Globus pallidus (tissue), 1 donor: ENCODE measurements at regions not wholly inside any gene's neighbourhood (a gene's known extent, or its start where the extent isn't known, plus 50 kb on each side); places are given as distances from the start of the nearest gene placed in this dataset.

Experiments used
- DNase-seq: peaks from one replicate; pipeline ENCODE4 v3.0.0-alpha.2; 2015; ENCODE audit warnings: low spot score

DNA sequence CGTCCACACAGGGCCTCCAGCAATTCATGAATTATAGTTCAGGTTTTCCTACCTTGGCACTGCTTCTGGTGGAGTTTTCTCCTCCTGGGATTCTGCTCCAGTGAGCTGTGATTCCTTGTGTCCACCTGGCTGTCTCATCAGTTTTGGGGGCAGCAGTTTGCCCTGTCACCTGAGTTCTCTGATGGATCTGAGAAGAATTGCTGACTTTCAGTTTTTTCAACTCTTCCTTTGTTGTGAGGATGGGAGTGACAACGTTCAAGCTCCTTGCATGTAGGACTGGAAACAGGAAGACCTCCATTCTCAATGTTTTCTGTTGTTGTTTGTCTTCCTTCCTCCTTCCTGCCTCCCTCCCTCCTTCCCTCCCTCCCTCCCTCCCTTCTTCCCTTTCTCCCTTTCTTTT lies 359.0 kb downstream of the TSN start:
- no peak for DNase-seq

- DNase-seq, result no peak
These were observed 361.9 kb downstream of the TSN start for GRCh38 chr2:122117371-122117770.

GRCh38 chr2:122129399-122129798 lies 373.9 kb downstream of the TSN start:
- no peak for DNase-seq

DNA sequence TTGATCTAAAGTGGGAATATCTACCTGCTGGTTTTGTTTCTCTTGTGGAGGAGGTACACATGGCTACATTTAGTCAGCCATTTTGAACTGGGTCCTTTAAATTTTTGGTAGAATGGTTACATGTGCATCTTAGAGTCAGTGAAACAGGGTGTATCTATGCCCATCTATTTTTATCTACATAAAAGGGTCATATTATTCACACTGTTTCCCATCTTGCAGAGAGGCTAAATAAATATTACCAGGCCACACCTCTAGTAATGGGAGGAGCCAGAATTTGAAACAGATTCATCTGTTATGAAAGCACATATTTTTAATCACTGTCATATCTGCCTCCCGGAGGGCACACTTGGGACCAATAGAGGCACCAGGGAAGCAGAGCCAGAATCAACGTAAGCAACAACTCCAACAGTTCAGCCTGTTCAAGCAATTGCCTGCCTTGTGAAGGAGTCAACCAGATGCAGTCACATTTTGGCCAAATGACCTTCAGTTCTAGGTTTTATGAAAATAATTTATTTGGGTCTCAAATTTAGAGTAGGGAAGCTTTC lies 376.8 kb downstream of the TSN start:
- DNase-seq, result no peak

DNA sequence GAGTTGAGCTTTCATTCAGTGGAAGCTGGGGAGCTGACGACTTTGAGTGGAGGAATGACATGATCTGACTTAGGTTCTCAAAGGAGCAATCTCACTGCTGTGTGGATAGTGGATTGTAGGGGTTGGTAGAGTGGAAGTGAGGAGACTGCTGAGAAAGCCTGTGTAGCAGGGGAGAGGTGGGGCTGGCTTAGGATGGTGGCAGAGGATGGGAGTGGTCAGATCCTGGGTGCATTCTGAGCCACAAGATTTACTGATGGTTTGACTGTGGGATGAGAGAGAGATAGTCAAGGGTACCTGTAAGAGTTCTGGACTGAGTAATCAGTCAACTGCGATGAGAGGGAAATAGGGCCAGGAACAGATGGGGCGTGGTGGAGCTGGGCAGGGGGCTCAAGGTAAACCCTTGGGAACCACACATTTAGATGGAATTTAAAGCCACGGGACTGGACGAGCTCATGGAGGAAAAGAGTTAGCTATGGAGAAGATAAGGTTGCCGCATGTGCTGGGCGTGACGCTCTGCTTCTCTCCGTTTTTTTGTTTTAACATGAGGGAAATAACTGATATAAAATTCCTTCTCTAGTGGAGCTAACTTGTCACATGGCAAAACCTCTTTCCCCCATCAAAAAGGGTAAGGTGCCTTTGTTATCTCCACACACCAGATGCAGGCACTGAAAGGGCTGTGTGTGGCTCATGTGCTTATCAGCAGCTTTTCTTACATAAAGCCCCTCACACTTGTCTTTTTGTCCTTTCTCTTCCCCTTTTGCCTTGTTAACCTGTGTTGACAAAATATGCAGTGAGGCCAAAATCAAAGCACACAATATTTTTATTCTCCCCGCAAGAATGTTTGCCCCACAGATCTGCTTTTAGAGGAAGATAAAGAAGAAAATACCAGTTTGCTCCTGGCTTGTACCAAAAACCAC lies 379.8 kb downstream of the TSN start:
- DNase-seq, result no peak

- no peak for DNase-seq
These were observed 380.6 kb downstream of the TSN start for GRCh38 chr2:122136056-122136455.

GRCh38 chr2:122138561-122138960 lies 383.1 kb downstream of the TSN start:
- no peak for DNase-seq

GRCh38 chr2:122139739-122140420 lies 384.4 kb downstream of the TSN start:
- no peak for DNase-seq

DNA sequence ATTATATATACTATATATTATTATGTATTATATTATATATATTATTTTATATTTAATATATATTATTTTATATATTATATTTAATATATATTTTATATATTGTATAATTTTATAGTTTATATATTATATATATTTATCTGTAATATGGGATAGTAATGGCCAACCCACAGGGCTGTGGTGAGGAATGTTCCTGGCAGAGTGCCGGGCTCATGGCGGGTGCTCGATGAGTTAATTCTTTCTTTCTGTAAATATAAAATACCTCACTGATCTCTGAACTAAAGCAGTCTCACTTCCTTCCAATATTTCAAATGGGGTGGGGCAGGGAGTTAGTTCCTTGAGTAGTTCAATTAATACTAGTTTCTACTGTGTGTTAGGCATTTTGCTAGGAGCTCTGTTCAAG lies 389.4 kb downstream of the TSN start:
- DNase-seq, result no peak

GRCh38 chr2:122145856-122146255 lies 390.4 kb downstream of the TSN start:
- no peak for DNase-seq

DNA sequence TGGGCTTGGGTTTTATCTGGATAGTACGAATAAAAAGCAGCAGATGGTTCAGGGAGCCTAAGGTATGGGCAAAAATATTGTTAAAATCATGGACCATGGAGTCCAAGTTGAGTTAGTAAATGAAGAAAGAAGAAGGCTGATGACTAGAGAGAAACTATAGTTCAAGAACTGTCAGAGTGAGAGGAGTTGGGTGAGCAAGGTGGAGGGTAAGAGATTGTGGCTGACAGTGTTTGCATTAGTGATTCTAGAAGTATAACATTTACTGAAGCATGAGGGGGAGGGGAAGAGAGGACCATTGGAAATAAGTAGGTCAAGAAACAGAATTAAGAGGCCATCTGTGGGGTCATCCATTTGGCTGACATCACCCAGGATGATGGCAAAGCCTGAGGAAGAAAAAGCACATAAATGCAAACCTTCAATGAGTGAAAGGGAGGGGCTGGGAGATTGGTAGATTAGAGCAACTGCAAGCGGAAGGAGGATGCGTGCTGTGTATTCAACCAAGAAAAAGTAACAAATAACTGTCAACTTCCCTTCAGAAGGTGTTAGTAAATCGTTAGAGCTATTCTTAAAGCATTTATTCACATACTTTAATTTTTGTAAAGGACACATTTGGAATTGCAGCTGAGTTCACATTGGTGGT lies 392.8 kb downstream of the TSN start:
- no peak for DNase-seq

GRCh38 chr2:122150524-122151280 lies 395.3 kb downstream of the TSN start:
- no peak for DNase-seq

DNA sequence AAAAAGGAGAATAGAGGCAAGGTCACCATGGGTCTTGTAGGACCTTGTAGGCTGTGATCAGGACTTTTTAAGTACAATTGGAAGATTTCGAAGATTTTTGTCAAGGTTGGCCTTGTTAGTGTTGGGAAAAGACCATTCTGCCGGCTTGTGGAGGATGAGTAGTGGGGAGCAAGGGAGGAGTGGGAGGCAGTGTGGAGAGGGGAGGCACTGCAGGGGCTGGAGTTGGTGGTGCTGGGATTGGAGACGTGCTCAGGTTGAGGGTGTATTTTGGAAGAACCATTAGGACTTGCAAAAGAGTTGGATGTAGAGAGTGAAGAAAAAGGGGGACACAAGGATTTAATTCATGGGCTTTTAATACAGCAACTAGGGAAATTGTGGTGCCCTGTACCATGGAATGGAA lies 397.1 kb downstream of the TSN start:
- DNase-seq, result no peak

DNA sequence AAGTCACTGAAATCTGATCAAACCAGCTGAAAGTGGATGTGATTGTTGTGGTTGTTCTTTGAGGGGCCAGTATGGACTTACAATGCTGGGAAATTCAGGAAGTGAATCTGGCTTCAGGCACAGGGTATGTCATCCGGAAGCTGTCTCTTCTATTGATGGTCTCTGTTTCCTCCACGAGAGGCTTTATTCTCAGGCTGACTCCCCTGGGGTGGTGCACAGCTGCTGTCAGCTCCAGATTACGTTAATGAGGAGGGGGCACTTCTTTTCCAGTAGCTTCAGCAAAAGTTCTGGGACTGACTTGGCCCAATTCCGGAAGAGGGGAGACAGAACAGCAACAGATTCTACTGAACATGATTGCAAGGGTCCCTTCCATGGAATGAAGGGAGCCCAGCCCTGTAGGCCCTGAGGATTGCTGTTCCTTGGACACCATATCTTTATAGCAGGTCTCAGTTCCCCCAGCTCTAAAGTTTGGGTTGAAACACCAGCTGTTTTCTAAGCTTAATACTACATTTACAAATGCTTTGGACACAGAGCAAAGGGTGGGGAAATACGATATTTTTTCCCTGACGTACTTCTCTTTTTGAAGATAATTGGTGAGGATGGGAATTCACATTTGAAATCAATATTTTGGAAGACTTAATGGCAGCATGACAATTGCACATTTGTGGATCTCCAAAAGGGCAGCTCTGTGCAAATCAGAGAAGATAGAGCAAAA lies 400.9 kb downstream of the TSN start:
- peak; percentile 26 for DNase-seq

- DNase-seq, result no peak
These were observed 401.7 kb downstream of the TSN start for GRCh38 chr2:122157158-122157557.

GRCh38 chr2:122163617-122164016 lies 408.2 kb downstream of the TSN start:
- no peak for DNase-seq

DNA sequence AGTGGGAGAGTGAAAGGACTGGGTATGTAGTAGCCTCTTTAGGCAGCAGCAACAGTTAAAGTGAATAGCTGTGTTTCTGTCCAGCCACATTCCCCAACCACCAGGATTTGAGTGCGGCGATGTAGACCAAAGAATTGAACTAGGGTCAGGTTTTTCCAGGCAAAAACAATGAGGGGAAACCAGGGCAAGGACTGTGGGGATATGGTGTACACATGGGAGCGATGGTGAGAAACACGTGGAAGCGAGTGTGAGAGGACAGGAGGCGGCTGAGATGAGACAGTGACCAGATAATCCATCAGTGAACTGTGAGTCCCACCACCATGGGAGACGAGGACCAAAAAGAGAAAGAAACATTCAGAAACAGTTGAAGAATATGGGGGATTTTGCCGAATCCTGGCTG lies 409.5 kb downstream of the TSN start:
- no peak for DNase-seq

DNA sequence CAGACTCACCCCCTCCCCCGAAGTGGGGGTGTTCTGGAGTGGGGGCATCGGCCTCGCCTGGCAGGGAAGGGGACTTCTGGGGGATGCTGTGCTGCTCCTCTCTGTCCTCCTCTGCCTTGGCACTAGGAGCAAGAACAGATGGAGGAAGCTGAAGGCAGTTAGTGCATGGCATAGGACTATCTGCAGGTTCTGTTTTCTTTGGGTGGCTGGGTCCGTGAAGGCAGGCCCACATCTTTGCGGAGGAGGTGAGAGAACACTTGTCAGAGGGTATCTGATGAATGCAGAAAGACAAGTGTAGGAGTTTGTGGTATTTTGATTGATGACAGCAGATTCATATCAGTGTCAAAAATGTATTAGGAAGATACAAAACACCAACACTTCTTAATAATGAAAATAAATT lies 411.4 kb downstream of the TSN start:
- no peak for DNase-seq

DNA sequence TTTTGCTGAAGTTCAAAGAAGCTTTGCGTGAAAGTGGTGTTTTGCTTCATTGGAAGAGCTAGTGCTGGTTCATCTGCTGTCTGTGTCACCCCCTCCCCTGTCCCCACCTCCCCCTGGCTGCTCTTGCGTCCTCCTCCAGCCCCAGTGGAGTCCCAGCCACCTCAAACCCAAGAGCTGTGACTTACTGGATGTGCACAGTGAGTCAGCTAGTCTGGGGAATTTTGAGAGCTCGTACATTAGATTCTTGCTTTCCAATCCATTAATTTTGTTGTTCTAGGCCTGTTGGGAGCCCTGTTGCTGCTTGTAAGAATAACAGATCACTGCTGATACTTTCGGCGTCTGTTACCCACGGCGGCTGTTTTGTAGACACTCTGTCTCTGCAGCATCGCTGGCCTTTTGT lies 412.1 kb downstream of the TSN start:
- DNase-seq, result no peak

GRCh38 chr2:122168799-122169198 lies 413.3 kb downstream of the TSN start:
- no peak for DNase-seq

DNA sequence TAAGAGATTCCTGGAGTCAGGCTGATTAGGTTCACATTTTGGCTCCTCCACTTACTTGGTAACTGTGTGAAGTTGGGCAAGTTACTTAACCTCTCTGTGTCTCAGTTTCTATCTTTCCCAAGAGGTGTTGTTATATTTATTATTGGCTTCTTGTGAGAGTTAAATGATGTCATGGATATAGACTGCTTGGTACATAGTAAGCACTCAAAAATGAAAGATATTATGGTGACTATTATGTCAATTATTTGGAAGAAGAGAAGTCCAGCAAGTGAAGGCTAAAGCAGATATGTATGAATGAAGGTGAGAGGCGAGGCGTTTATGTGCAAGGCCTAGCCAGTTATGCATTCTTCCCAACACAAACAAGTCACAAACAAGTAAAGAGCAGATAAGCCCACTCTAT lies 417.4 kb downstream of the TSN start:
- no peak for DNase-seq
